NB4 (cell line): ENCODE measurements at regions not wholly inside any gene's neighbourhood (a gene's known extent, or its start where the extent isn't known, plus 50 kb on each side); places are given as distances from the start of the nearest gene placed in this dataset.

Experiments
- DNase-seq: peaks from one replicate; pipeline ENCODE4 v3.0.0; 2010; ENCODE audit warnings: low read depth
- H3K4me3 ChIP-seq: one replicate; pipeline ENCODE4 v1.5.1; 2011; ENCODE audit warnings: mild to moderate bottlenecking, low read depth, low read length, moderate library complexity
- MYC ChIP-seq: IDR thresholded peaks from 2 replicates; pipeline ENCODE4 v1.6.1; 2011; ENCODE audit warnings: low read depth, low read length
- POLR2A ChIP-seq: IDR thresholded peaks from 2 replicates; pipeline ENCODE4 v1.6.1; 2011; ENCODE audit warnings: mild to moderate bottlenecking; ENCODE audit not compliant: insufficient read length; ENCODE audit errors: extremely low read depth
- TF ChIP-seq, protein P1 (sequence below): IDR thresholded peaks from one replicate; pipeline ENCODE4 v1.5.1; 2012; ENCODE audit warnings: low read depth, low read length
- TF ChIP-seq, protein P2 (sequence below): IDR thresholded peaks from 2 replicates; pipeline ENCODE4 v1.6.1; 2011; ENCODE audit warnings: low read depth, low read length

DNA sequence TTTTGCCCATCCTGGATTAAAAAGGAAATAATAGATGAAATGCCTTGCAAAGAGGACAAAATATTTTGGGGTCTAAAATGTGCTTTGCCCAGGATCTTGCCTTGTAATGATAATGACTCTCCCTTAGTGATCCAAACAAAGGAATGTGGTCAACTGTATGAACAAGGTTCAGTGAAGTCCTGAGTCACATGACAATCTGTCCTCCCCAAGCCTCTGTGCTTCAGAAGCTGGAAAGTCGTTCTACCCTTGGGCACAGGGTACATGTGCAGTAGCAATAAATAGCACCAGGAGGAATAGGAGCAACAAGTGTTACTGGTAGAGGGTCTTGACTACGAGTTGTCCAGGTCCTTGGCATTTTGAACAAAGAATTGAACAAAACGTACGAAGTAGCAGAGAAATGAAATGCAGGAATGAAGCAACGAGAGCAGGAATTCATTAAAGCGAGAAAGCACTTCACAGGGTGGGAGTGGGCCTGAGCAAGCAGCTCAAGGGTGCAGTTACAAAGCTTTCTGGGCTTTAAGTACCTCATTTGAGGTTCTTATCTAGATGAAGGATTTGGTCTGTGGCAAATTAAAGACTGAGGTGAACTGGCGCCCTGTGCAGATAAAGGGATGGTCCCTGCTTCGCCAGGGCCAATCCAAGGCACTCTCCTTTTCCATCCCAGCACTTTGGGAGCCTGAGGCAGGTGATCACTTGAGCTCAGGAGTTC, 65.8 kb downstream of the RESF1 start:
- TF ChIP-seq POLR2A = no peak
- TF ChIP-seq, protein P1, sequence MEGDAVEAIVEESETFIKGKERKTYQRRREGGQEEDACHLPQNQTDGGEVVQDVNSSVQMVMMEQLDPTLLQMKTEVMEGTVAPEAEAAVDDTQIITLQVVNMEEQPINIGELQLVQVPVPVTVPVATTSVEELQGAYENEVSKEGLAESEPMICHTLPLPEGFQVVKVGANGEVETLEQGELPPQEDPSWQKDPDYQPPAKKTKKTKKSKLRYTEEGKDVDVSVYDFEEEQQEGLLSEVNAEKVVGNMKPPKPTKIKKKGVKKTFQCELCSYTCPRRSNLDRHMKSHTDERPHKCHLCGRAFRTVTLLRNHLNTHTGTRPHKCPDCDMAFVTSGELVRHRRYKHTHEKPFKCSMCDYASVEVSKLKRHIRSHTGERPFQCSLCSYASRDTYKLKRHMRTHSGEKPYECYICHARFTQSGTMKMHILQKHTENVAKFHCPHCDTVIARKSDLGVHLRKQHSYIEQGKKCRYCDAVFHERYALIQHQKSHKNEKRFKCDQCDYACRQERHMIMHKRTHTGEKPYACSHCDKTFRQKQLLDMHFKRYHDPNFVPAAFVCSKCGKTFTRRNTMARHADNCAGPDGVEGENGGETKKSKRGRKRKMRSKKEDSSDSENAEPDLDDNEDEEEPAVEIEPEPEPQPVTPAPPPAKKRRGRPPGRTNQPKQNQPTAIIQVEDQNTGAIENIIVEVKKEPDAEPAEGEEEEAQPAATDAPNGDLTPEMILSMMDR = no peak
- no peak overlapping the region for H3K4me3 ChIP-seq

DNA sequence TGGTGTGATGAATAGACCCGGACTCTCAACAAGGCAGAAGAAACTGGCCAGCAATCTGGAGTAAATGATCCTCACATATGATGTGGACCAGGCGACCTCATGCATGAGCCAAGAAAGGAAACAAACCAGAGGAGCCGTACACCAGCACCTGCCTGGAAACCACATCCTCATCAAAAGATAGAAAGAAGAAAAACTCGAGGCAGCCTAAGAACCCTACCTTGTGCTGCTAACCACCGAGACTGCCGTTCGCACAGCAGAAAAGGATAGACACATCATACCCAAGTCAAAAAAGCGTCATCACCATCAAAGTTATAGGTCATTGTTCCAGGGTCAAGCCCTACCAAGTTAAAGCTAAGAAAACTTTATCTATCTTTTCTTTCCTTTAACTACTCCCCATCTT, 66.7 kb downstream of the RESF1 start:
- DNase-seq = no peak
- TF ChIP-seq, protein P2, sequence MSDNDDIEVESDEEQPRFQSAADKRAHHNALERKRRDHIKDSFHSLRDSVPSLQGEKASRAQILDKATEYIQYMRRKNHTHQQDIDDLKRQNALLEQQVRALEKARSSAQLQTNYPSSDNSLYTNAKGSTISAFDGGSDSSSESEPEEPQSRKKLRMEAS = no peak
- H3K4me3 ChIP-seq = no peak overlapping the region

More for the DNA sequence above, 65.8 kb downstream of the RESF1 start:
- DNase-seq = no peak

DNA sequence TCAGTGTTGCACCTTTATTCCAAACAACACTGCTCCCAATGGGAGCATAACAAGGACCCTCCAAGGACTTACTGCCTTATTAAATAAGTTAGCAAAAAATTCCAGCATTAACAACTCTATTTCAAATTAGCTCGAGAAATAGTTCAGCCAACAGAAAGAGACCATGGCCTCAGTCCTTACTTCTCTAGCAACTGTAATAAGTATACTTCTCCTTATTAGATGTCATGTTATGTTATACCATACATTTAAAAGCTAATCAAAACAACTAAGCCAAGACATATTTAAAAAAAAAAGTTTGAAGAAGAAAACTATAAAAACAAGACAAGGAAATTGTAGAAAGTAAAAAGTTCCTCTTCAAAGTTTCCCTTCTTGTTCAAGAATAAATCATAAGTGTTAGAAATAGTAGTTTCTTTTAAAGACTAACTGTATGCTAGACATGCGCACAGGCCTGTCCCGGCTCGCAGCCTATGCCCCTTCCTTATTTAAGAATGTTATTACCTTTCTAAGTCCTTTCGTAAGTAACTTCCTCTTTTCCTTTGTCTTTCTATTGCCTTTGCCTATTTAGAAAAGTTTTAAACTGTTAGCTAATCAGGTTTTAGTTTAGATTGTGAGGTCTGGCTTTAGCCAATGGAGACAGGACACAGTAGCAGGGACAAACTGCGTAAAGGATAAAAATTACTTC, 68.6 kb downstream of the RESF1 start:
- H3K4me3 ChIP-seq = no peak overlapping the region
- peak; percentile 65 for DNase-seq

DNA sequence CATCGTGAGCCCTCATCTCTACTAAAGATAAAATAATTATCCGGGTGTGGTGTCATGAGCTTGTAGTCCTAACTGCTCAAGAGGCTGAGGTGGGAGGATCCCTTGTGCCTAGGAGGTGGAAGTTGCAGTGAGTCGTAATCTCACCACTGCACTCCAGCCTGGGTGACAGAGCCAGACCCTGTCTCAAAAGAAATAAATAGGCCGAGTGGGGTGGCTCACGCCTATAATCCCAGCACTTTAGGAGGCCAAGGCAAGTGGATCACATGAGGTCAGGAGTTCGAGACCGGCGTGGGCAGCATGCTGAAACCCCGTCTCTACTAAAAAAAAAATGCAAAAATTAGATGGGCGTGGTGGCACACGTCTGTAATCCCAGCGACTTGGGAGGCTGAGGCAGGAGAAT, 70.9 kb downstream of the RESF1 start:
- no peak overlapping the region for H3K4me3 ChIP-seq
- peak; percentile 38 for DNase-seq
- TF ChIP-seq, protein P2 = no peak
- no peak for TF ChIP-seq POLR2A
- TF ChIP-seq MYC = no peak
- TF ChIP-seq, protein P1 = no peak

More for the DNA sequence above, 68.6 kb downstream of the RESF1 start:
- TF ChIP-seq MYC (no peak), POLR2A (no peak)
- TF ChIP-seq, protein P1 = no peak
- TF ChIP-seq, protein P2 = no peak

DNA sequence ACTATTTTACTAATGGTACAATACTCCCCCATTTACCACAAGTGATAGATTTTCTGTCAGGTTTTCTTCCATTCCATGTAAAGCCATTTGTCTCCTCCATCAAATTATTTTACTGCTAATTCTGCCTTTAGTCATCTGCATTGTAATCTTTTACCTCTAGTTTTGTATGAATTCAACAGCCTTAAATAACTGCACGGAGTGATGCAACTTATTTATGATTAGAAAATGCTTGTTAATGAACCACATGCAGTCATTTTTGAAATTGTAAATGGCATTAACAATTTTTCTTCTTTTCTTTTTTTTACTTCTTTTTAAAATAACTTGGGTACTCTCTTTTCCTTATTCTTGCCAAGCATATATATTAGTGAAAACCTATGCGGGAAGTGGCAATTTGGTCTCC, 71.5 kb downstream of the RESF1 start:
- DNase-seq = no peak
- no peak overlapping the region for H3K4me3 ChIP-seq
- TF ChIP-seq POLR2A = no peak

DNA sequence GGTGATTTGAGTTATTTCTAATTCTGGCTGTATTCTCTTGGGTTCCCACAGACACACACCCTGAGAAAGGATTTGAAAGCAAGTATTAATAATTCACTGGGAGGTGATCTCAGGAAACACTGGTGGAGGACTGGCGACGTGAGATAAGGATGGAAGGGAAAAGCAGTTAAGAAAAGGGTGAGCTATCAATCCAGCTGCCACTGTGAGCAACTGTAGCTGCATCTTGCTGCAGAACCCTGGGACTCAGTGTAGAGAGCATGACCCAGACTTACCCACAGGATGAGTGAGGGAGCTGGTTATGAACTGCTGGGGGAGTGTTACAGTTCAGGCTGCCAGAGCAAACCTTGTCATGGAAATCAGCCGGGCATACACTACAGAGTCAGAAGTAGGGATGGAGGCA, 71.9 kb downstream of the RESF1 start:
- no peak for DNase-seq

More for the DNA sequence above, 71.9 kb downstream of the RESF1 start:
- no peak overlapping the region for H3K4me3 ChIP-seq
- no peak for TF ChIP-seq MYC
- TF ChIP-seq, protein P1 = no peak
- TF ChIP-seq, protein P2 = no peak
- no peak for TF ChIP-seq POLR2A
